Activated B cell treated with CpG ODN at 0.5 μM for 24 hours (primary cell): ENCODE measurements at regions not wholly inside any gene's neighbourhood (a gene's known extent, or its start where the extent isn't known, plus 50 kb on each side); places are given as distances from the start of the nearest gene placed in this dataset.

Source experiments
- ATAC-seq: fragments of 200-7000 bp; cut with Tn5 transposase; one replicate; pipeline ENCODE4 v1.10.0; 2021; ENCODE audit warnings: low read depth, mild to moderate bottlenecking, moderate library complexity
- CTCF ChIA-PET: fragments of 350-600 bp; sonication (Branson Sonifier 250); formaldehyde crosslinking; loops from one replicate; lab custom pipeline; 2021; ENCODE audit warnings: antibody characterized with exemption; lab: Charles Lee
- POLR2A ChIA-PET: fragments of 350-600 bp; sonication (Branson Sonifier 250); formaldehyde crosslinking; loops from one replicate; lab custom pipeline; 2021; ENCODE audit warnings: antibody characterized with exemption; lab: Charles Lee
- DNase-seq: peaks from one replicate; pipeline ENCODE4 v3.0.0; 2022
- H3K27ac Mint-ChIP-seq: one replicate; pipeline ENCODE4 v1.8.0; 2020; ENCODE audit warnings: mixed read lengths
- H3K27me3 Mint-ChIP-seq: one replicate; pipeline ENCODE4 v1.8.0; 2021; ENCODE audit warnings: mixed read lengths
- H3K36me3 Mint-ChIP-seq: one replicate; pipeline ENCODE4 v1.8.0; 2021; ENCODE audit warnings: low read depth, mixed read lengths
- H3K4me1 Mint-ChIP-seq: one replicate; pipeline ENCODE4 v1.8.0; 2021; ENCODE audit warnings: mixed read lengths
- H3K4me3 Mint-ChIP-seq: one replicate; pipeline ENCODE4 v1.8.0; 2020; ENCODE audit warnings: mild to moderate bottlenecking, mixed read lengths
- H3K9me3 Mint-ChIP-seq: one replicate; pipeline ENCODE4 v1.8.0; 2020; ENCODE audit warnings: mixed read lengths
- intact Hi-C: fragments of 100-400 bp; cut with micrococcal nuclease; formaldehyde crosslinking; loops from one replicate; pipeline ENCODE4 v1.15.1; 2024
- TF ChIP-seq, protein P1 (sequence below): fragments of 200-600 bp; IDR thresholded peaks from one replicate; pipeline ENCODE4 v1.8.0; 2022; ENCODE audit warnings: antibody characterized with exemption, mild to moderate bottlenecking

DNA sequence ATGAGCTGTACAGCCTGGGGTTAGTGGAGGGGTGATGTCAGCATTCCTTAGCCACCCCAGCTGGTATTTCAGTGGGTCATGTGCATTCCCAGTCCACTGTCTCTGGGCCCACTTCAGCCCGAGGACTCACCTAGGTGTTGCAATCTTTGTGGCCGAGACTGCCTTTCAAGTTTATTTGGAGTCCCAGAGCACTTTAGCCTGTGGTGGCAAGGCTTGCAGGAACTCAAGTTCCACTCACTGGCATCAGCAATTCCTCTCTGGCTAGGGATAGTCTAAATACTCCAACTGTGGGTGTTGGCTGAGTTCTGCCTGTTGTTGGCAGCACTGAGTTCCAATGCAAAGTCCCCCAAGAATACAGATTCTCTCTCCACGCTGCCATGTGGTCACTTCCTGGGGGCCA lies 191.6 kb upstream of the PGR start:
- ATAC-seq = no peak
- H3K27me3 Mint-ChIP-seq = no peaks in the 10 kb centered on the region
- H3K9me3 Mint-ChIP-seq = no peaks in the 10 kb centered on the region
- no peak overlapping the region for H3K27ac Mint-ChIP-seq
- intact Hi-C loops = no loop called here
- ChIA-PET POLR2A (no interaction called here), CTCF (no interaction called here)
- no peak overlapping the region for H3K4me3 Mint-ChIP-seq
- no peaks in the 10 kb centered on the region for H3K36me3 Mint-ChIP-seq
- DNase-seq = no peak
- no peaks in the 10 kb centered on the region for H3K4me1 Mint-ChIP-seq
- TF ChIP-seq, protein P1, sequence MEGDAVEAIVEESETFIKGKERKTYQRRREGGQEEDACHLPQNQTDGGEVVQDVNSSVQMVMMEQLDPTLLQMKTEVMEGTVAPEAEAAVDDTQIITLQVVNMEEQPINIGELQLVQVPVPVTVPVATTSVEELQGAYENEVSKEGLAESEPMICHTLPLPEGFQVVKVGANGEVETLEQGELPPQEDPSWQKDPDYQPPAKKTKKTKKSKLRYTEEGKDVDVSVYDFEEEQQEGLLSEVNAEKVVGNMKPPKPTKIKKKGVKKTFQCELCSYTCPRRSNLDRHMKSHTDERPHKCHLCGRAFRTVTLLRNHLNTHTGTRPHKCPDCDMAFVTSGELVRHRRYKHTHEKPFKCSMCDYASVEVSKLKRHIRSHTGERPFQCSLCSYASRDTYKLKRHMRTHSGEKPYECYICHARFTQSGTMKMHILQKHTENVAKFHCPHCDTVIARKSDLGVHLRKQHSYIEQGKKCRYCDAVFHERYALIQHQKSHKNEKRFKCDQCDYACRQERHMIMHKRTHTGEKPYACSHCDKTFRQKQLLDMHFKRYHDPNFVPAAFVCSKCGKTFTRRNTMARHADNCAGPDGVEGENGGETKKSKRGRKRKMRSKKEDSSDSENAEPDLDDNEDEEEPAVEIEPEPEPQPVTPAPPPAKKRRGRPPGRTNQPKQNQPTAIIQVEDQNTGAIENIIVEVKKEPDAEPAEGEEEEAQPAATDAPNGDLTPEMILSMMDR = no peak

DNA sequence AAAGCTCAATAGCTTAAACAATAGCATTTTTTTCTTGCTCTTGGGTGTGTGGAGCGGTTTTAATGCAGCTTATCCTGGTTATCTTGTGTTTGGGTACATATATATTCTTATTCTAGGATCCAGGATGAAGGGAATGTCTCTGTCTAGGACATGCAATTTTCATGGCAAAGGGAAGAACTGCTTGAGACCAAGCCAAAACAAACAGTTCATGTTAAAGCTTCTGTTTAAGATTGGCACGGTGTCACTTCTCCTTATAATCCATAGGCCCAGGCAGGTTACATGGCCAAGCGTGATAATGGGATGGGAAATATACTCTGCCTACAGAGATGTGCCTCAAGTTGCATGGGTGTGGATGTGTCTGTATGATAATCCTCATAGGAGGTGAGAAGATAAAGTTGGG lies 177.1 kb upstream of the PGR start:
- TF ChIP-seq, protein P1 = no peak
- Mint-ChIP-seq H3K9me3 (no peaks in the 10 kb centered on the region), H3K27ac (no peak overlapping the region), H3K4me1 (no peaks in the 10 kb centered on the region), H3K27me3 (no peaks in the 10 kb centered on the region), H3K4me3 (no peak overlapping the region), H3K36me3 (no peaks in the 10 kb centered on the region)
- POLR2A ChIA-PET = no interaction called here
- CTCF ChIA-PET = no interaction called here
- no peak for ATAC-seq
- intact Hi-C loops = no loop called here
- DNase-seq = no peak

DNA sequence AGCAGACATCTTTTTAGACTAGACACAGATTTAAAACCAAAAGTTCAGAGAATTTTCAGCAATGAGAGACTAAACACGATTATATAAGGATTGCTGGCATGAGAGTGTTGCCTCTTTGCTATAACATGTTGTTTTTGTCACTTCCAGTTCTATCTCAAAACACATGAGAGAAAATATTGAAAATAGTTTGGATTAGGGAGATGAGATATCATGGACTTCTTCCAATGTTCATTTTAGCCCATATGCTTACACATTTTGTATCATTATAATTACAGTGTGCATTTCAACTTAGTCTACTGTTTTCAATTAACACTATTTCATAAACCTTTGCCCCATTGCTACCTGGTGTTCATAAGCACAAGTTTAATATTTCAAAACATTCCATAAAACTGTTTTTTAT lies 175.9 kb upstream of the PGR start:
- TF ChIP-seq, protein P1 = no peak
- ChIA-PET CTCF (no interaction called here), POLR2A (no interaction called here)
- ATAC-seq (no peak), DNase-seq (no peak)
- H3K9me3 Mint-ChIP-seq = no peaks in the 10 kb centered on the region
- intact Hi-C loops = no loop called here
- H3K36me3 Mint-ChIP-seq = no peaks in the 10 kb centered on the region
- H3K27me3 Mint-ChIP-seq = no peaks in the 10 kb centered on the region
- H3K4me3 Mint-ChIP-seq = no peak overlapping the region
- H3K27ac Mint-ChIP-seq = no peak overlapping the region
- no peaks in the 10 kb centered on the region for H3K4me1 Mint-ChIP-seq

DNA sequence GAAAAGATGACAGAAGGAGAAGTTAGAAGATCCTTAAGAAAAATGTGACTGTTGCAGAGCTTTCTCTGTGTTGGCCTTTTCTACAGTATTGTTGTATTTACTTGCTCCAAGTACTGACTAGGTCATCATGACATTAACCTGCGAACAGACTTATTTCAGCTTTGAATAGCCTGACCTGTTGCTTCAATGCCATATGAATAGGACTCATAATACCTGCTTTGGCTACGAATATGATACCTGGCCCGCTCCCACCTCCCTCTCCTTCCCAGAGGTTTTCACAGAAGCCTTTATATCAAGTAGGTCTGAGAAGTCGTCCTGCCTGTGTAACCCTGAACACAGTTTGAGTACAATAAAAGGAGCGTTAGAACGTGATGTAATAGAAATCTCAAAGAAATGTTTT lies 169.6 kb upstream of the PGR start:
- ATAC-seq = no peak
- H3K27me3 Mint-ChIP-seq = no peaks in the 10 kb centered on the region
- POLR2A ChIA-PET = no interaction called here
- TF ChIP-seq, protein P1 = no peak
- H3K36me3 Mint-ChIP-seq = no peaks in the 10 kb centered on the region
- no peak overlapping the region for H3K4me3 Mint-ChIP-seq
- intact Hi-C loops = no loop called here
- H3K27ac Mint-ChIP-seq = no peak overlapping the region
- H3K4me1 Mint-ChIP-seq = no peaks in the 10 kb centered on the region
- CTCF ChIA-PET = no interaction called here
- peaks cover 9% of the 10 kb centered on the region for H3K9me3 Mint-ChIP-seq
- DNase-seq = no peak

DNA sequence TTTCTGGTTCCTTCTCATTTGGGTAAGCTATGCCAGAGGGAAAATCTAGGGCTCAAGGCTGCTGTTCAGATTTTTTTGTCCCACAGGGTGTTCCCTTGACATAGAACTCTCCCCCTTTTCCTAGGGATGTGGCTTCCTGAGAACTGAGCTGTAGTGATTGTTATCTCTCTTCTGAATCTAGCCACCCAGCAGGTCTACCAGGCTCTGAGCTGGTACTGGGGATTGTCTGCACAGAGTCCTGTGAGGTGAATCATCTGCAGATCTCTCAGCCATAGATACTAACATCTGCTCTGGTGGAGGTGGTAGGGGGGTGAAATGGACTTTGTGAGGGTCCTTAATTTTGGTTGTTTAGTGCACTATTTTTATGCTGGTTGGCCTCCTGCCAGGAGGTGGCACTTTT lies 167.3 kb upstream of the PGR start:
- ChIA-PET POLR2A (no interaction called here), CTCF (no interaction called here)
- TF ChIP-seq, protein P1 = no peak
- DNase-seq = no peak
- Mint-ChIP-seq H3K4me1 (no peaks in the 10 kb centered on the region), H3K27ac (no peak overlapping the region), H3K36me3 (no peaks in the 10 kb centered on the region), H3K4me3 (no peak overlapping the region), H3K27me3 (no peaks in the 10 kb centered on the region), H3K9me3 (peaks cover 12% of the 10 kb centered on the region)
- ATAC-seq = no peak
- intact Hi-C loops = no loop called here
